ENCODE measurements at regions not wholly inside any gene's neighbourhood (a gene's known extent, or its start where the extent isn't known, plus 50 kb on each side); places are given as distances from the start of the nearest gene placed in this dataset.

- no peaks in the 10 kb centered on the region for H3K36me3 ChIP-seq
- intact Hi-C loops (cut with DNase I; ENCODE audit: low total_unique reads) (no loop called here), in situ Hi-C loops (cut with MboI; ENCODE audit: low pct_ligation_motif_present in 1 of 4, low pct_unique_long_range_greater_than_20kb in 1 of 4, low sequenced_read_pairs in 3 of 4) (no loop called here)
- no peaks in the 10 kb centered on the region for H3K4me1 ChIP-seq
- 69 to 88% methylated on average over 1 to 3 of the region's 3 CpGs for WGBS, 2 donors (ENCODE audit: low coverage in 1 of 2)
- no peak for DNase-seq
- H3K4me3 ChIP-seq = no peak overlapping the region
- no peaks in the 10 kb centered on the region for H3K27me3 ChIP-seq
- no peaks in the 10 kb centered on the region for H3K9me3 ChIP-seq
- H3K27ac ChIP-seq = no peak overlapping the region
- TF ChIP-seq EP300 (IDR thresholded peaks at IDR 0.05; ENCODE audit: low read depth) (no peak), POLR2AphosphoS5 (IDR thresholded peaks at IDR 0.05) (no peak), POLR2A (IDR thresholded peaks at IDR 0.05) (no peak), CTCF (IDR thresholded peaks at IDR 0.05) (no peak)
Measured at GRCh38 chr10:55820071-55820470, 541.0 kb downstream of the ZWINT start.

GRCh38 chr10:55813451-55814170, 547.4 kb downstream of the ZWINT start:
- WGBS, 2 donors (ENCODE audit: low coverage in 1 of 2) = 41 to 80% methylated on average over 1 to 4 of the region's 4 CpGs
- TF ChIP-seq POLR2A (IDR thresholded peaks at IDR 0.05) = no peak
- no peak for TF ChIP-seq EP300 (IDR thresholded peaks at IDR 0.05; ENCODE audit: low read depth)
- no peaks in the 10 kb centered on the region for H3K4me1 ChIP-seq
- DNase-seq = no peak
- no peaks in the 10 kb centered on the region for H3K9me3 ChIP-seq
- in situ Hi-C loops (cut with MboI; ENCODE audit: low pct_ligation_motif_present in 1 of 4, low pct_unique_long_range_greater_than_20kb in 1 of 4, low sequenced_read_pairs in 3 of 4) (no loop called here), intact Hi-C loops (cut with DNase I; ENCODE audit: low total_unique reads) (no loop called here)
- H3K36me3 ChIP-seq = no peaks in the 10 kb centered on the region
- H3K27me3 ChIP-seq = no peaks in the 10 kb centered on the region
- H3K4me3 ChIP-seq = no peak overlapping the region
- no peak overlapping the region for H3K27ac ChIP-seq

- in situ Hi-C loops (cut with MboI; ENCODE audit: low pct_ligation_motif_present in 1 of 4, low pct_unique_long_range_greater_than_20kb in 1 of 4, low sequenced_read_pairs in 3 of 4) = no loop called here
- no peaks in the 10 kb centered on the region for H3K9me3 ChIP-seq
- no peak for DNase-seq
- intact Hi-C loops (cut with DNase I; ENCODE audit: low total_unique reads) = no loop called here
- H3K27ac ChIP-seq = no peak overlapping the region
- no peak for TF ChIP-seq CTCF (IDR thresholded peaks at IDR 0.05)
- no peak for TF ChIP-seq POLR2A (IDR thresholded peaks at IDR 0.05)
- TF ChIP-seq POLR2AphosphoS5 (IDR thresholded peaks at IDR 0.05) = no peak
- no peak for TF ChIP-seq EP300 (IDR thresholded peaks at IDR 0.05; ENCODE audit: low read depth)
- no peaks in the 10 kb centered on the region for H3K36me3 ChIP-seq
- H3K4me1 ChIP-seq = no peaks in the 10 kb centered on the region
- H3K4me3 ChIP-seq = no peak overlapping the region
- no peaks in the 10 kb centered on the region for H3K27me3 ChIP-seq
Measured at GRCh38 chr10:55803055-55803454, 558.0 kb downstream of the ZWINT start.

DNA sequence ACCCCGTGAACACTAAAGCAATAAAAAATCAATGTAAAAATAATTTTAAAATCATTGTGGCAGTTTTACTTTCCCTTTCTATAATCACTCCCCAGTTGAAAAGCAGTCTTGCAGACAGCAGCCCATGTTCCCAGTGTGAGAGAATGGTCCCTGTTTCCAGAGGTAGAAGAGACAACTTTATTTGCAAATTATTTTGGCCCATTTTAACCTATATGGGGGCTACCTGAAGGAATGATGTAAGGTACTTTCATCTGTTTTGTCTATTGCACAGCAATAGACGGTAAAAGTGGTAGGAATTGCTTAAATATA, 559.8 kb downstream of the ZWINT start:
- intact Hi-C loops (cut with DNase I; ENCODE audit: low total_unique reads) = loop anchor here (1.0 kb wide), 1 partner anchor 11 kb away; no protein-coding TSS in a partner anchor
- in situ Hi-C loops (cut with MboI; ENCODE audit: low pct_ligation_motif_present in 1 of 4, low pct_unique_long_range_greater_than_20kb in 1 of 4, low sequenced_read_pairs in 3 of 4) = no loop called here
- WGBS, 2 donors (ENCODE audit: low coverage in 1 of 2) = 18 to 45% methylated on average over 2 of the region's 2 CpGs

More for the DNA sequence above, 559.8 kb downstream of the ZWINT start:
- Histone ChIP-seq H3K27ac (no peak overlapping the region), H3K4me1 (no peaks in the 10 kb centered on the region), H3K4me3 (no peak overlapping the region), H3K27me3 (no peaks in the 10 kb centered on the region), H3K9me3 (no peaks in the 10 kb centered on the region), H3K36me3 (no peaks in the 10 kb centered on the region)
- DNase-seq = no peak
- TF ChIP-seq POLR2AphosphoS5 (IDR thresholded peaks at IDR 0.05) (no peak), EP300 (IDR thresholded peaks at IDR 0.05; ENCODE audit: low read depth) (no peak), CTCF (IDR thresholded peaks at IDR 0.05) (no peak), POLR2A (IDR thresholded peaks at IDR 0.05) (no peak)
